ENCODE measurements at regions not wholly inside any gene's neighbourhood (a gene's known extent, or its start where the extent isn't known, plus 50 kb on each side); places are given as distances from the start of the nearest gene placed in this dataset.
"Not testable (repeated sequence)": the region's sequence is repeated elsewhere in the genome, so short reads cannot be mapped to it uniquely, and the experiment has no call there.

DNA sequence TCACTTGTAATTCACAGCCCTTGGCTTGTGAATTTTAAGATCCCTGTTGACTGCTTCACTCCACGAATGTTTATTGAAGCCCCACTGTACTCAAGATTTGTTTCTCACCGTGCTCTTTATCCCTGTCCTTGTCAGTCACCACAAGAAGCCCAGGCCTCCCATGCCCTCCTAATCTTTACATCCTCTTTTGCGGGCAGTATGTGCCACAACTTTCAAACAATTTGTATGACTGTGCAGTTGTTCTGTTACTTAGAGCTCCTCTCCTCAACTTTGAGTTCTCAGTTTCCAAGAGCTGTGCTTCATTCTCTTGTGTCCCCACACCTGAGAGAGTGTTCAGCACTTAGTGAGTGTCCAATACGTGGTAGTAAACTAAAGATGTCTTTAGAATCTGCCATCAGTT, 467.7 kb downstream of the NKX6-1 start:
- no peak for DNase-seq (ENCODE audit: low read depth in 3 of 3, low spot score in 2 of 3)

GRCh38 chr4:84028340-84028739, 470.8 kb downstream of the NKX6-1 start:
- no peak for DNase-seq (ENCODE audit: low read depth in 3 of 3, low spot score in 2 of 3)

- no peak for DNase-seq (ENCODE audit: low read depth in 3 of 3, low spot score in 2 of 3)
Observed at GRCh38 chr4:84024405-84024804, 474.7 kb downstream of the NKX6-1 start.

- DNase-seq (ENCODE audit: low read depth in 3 of 3, low spot score in 2 of 3) = no peak
Observed at GRCh38 chr4:84022564-84022963, 476.5 kb downstream of the NKX6-1 start.

GRCh38 chr4:84019626-84020025, 479.5 kb downstream of the NKX6-1 start:
- no peak for DNase-seq (ENCODE audit: low read depth in 3 of 3, low spot score in 2 of 3)

DNA sequence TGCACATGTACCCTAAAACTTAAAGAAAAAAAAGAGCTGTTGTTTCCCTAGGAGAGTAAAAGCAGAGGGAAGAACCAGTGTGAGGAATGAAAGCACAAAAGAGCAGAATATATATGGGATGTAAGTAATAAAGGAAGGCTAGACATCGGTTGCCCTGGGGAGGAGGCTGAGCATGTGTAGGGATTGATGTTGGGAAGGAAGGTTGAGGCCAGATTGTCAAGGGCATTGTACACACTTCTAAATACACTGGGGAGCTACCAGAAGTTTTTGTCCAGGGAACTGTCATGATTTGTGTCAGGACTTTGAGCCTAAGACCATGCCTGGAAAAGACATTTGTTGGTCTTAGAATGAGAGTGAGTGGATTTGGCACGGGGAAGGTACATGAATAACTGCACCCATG, 467.1 kb downstream of the GPAT3 start:
- DNase-seq (ENCODE audit: low read depth in 3 of 3, low spot score in 2 of 3) = no peak

DNA sequence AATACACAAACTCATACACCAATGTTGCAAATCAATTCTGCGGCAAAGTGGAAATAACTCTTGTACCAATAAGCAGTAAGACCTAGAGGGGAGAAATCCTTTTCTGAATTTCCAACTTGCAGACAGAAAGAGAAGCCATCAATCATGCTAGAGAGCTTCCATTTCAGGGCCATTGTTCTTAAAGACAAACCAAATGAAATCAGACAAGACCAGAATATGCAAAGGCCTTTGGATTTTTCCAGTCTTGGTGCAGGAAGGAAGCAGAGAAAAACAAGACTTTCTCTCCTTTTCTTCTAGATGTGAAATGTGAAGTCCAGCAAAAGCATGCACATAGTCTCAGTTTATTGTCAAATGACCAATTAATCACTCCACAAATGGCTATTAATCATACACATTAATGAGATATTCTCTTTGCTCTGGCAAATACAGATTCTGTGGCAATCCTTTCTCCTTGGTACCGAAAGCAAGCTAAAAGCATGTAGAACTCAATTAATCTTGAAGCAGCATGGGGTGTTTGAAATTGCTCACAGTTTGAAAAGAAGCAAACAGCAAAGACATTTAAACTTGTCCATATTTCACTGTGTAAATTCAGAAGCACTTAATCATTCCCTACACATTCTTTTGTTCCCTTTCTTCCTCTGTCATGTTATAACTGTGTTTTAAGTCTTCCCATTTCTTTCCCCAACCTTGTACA, 466.1 kb downstream of the GPAT3 start:
- DNase-seq (ENCODE audit: low read depth in 3 of 3, low spot score in 2 of 3) = no peak

- DNase-seq (ENCODE audit: low read depth in 3 of 3, low spot score in 2 of 3) = no peak
Observed at GRCh38 chr4:83996254-83996653, 460.3 kb downstream of the GPAT3 start.

- no peak for DNase-seq (ENCODE audit: low read depth in 3 of 3, low spot score in 2 of 3)
Observed at GRCh38 chr4:83993774-83994173, 457.9 kb downstream of the GPAT3 start.

DNA sequence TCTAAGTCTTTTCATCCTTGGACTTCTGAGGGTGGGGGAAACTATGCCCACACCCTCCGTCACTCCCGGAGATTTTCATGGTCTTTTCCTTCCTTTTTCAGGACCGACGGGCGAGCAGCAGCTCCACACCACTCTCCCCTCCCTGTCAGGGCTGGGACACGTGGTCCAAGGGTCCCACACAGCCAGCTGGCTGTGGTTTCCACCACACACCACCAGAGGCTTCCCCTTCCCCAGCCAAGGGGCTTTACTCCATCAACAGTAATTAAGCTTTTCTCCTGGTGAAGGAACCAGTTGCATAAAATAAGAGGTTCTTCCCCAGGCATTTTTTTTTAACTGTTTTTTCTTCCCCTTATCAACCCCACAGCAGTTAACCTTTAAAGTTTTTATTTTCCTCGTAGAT, 453.9 kb downstream of the GPAT3 start:
- no peak for DNase-seq (ENCODE audit: low read depth in 3 of 3, low spot score in 2 of 3)

DNA sequence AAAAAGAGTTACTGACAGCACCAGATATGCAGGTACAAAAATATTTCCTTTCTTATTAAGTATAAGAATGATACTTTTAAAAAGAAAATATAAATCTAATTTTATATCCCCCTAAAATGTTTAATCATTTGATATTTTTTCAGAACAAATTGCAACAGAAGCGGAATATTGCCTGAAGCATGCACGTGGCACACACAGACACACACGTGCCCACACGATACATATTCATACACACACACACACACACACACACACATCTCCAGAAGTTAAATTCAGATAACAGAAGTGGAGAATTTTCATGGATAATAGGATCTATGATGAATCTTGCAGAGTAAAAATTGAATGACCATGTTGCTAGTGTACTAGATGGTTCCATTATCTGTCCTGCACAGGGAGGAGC, 445.2 kb downstream of the GPAT3 start:
- DNase-seq (ENCODE audit: low read depth in 3 of 3, low spot score in 2 of 3) = no peak

DNA sequence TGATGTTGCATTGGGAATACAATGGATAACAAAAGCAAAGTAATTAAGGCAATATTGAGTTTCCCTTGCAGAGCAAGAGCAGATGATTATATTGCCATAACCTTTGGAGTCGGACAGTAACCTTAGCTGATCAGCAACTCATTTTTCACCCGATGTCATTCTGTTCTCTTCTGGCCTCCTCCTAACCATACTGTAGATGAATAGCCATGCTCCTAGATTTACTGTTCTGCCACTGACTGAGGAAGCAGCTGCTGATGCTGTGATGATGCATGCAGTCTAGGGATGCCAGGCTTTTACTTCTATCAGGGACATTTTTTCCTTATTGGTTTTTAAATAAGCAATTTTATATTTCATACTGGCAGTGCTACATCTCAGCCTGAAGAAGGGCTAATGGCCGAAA, 443.9 kb downstream of the GPAT3 start:
- no peak for DNase-seq (ENCODE audit: low read depth in 3 of 3, low spot score in 2 of 3)

DNA sequence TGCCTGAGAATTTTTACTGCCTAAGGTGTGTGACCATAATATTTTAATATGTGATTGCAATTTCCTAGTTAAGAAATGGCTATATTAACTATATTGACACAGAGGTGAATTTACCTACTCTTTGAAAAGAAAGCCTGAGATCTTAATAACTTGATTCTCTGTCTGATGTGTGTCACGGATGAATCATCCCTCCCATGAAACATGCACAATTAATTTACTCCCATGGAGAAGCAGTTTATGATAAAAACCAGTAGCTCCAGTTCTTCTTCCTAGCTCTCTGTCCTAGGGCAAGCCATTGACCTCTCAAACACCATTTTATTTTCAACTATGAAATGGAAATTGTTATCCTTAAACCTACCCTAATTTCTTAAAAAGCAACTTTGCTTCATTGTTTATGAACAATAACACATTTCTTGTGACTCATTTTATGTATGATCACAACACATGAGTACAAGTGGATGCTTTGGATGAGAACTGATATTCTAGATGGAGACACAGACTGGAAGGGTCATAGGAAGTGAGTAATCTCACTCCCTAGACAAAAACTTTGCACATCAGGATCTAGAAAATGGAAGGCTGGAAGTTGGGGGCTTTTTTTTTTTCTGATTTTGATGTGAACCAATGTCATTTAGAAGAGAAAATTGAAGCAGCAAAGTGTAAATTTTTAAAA, 438.3 kb downstream of the GPAT3 start:
- DNase-seq (ENCODE audit: low read depth in 3 of 3, low spot score in 2 of 3) = no peak

GRCh38 chr4:83964996-83965541, 429.2 kb downstream of the GPAT3 start:
- no peak for DNase-seq (ENCODE audit: low read depth in 3 of 3, low spot score in 2 of 3)

- no peak for DNase-seq (ENCODE audit: low read depth in 3 of 3, low spot score in 2 of 3)
Observed at GRCh38 chr4:83962492-83962891, 426.6 kb downstream of the GPAT3 start.

- DNase-seq (ENCODE audit: low read depth in 3 of 3, low spot score in 2 of 3) = no peak
Observed at GRCh38 chr4:83961575-83961974, 425.7 kb downstream of the GPAT3 start.

GRCh38 chr4:83959160-83959559, 423.3 kb downstream of the GPAT3 start:
- no peak for DNase-seq (ENCODE audit: low read depth in 3 of 3, low spot score in 2 of 3)

GRCh38 chr4:83947830-83948193, 411.9 kb downstream of the GPAT3 start:
- no peak for DNase-seq (ENCODE audit: low read depth in 3 of 3, low spot score in 2 of 3)

- DNase-seq (ENCODE audit: low read depth in 3 of 3, low spot score in 2 of 3) = no peak
Observed at GRCh38 chr4:83947125-83947829, 411.4 kb downstream of the GPAT3 start.

DNA sequence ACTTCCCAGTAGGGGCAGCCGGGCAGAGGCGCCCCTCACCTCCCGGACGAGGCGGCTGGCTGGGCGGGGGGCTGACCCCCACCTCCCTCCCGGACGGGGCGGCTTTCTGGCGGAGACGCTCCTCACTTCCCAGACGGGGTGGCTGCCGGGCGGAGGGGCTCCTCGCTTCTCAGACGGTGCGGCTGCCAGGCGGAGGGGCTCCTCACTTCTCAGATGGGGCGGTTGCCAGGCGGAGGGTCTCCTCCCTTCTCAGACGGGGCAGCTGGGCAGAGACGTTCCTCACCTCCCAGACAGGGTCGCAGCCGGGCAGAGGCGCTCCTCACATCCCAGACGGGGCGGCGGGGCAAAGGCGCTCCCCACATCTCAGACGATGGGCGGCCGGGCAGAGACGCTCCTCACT, 407.8 kb downstream of the GPAT3 start:
- not testable (repeated sequence) for DNase-seq (ENCODE audit: low read depth in 3 of 3, low spot score in 2 of 3)

- no peak for DNase-seq (ENCODE audit: low read depth in 3 of 3, low spot score in 2 of 3)
Observed at GRCh38 chr4:83932750-83933391, 397.0 kb downstream of the GPAT3 start.
